SK-N-SH (cell line): ENCODE measurements at regions not wholly inside any gene's neighbourhood (a gene's known extent, or its start where the extent isn't known, plus 50 kb on each side); places are given as distances from the start of the nearest gene placed in this dataset.
A peak's percentile ranks its signal among the peaks of the same experiment; 100 is the strongest.

Experiments used
- CTCF ChIA-PET: fragments of 300-600, 350-600 bp; formaldehyde crosslinking; extraction: SDS; loops from one replicate; lab custom pipeline; 2021; lab: Yijun Ruan, JAX
- POLR2A ChIA-PET: fragments of 350-600 bp; sonication (Branson Sonifier 250); formaldehyde crosslinking; extraction: SDS; loops from one replicate; lab custom pipeline; 2020; ENCODE audit warnings: antibody characterized with exemption, inconsistent platforms; lab: Yijun Ruan, JAX
- DNase-seq: peaks from one replicate; pipeline ENCODE4 v3.0.0; 2012
- H2AFZ ChIP-seq: fragments of 200-600 bp; sonication (generic); 2 replicates; pipeline ENCODE4 v1.8.1; 2016; ENCODE audit warnings: antibody characterized with exemption, mild to moderate bottlenecking, low read depth
- H3F3A ChIP-seq: fragments of 200-600 bp; sonication (generic); replicated peaks from 2 replicates; pipeline ENCODE3; 2016; ENCODE audit warnings: antibody characterized with exemption, mild to moderate bottlenecking; ENCODE audit not compliant: insufficient read depth
- H3K27ac ChIP-seq, 2 experiments: fragments of 200-500 bp in 1 of 2; fragments of 200-600 bp in 1 of 2; sonication (Bioruptor generic) in 1 of 2; sonication (generic), shearing (Covaris generic) in 1 of 2; 2 replicates each; pipeline versions ENCODE4 v1.5.1 to v1.6.1; 2014 to 2016; ENCODE audit warnings: low read depth in 2 of 2, inconsistent platforms in 1 of 2, low read length in 1 of 2, mild to moderate bottlenecking in 1 of 2, mixed read lengths in 1 of 2
- H3K27me3 ChIP-seq: fragments of 200-600 bp; sonication (generic), shearing (Covaris generic); 2 replicates; pipeline ENCODE4 v1.6.1; 2016; ENCODE audit warnings: mixed run types; ENCODE audit not compliant: insufficient read depth
- H3K36me3 ChIP-seq, 2 experiments: fragments of 200-500 bp in 1 of 2; fragments of 200-600 bp in 1 of 2; sonication (Bioruptor generic) in 1 of 2; sonication (generic) in 1 of 2; replicated peaks in 1 of 2; 2 replicates each; pipeline versions ENCODE3 to v1.5.1; 2014 to 2016; ENCODE audit warnings: low read length in 1 of 2, mild to moderate bottlenecking in 1 of 2; ENCODE audit not compliant: insufficient read depth in 2 of 2, control insufficient read depth in 1 of 2
- H3K4me1 ChIP-seq, 2 experiments: fragments of 200-500 bp in 1 of 2; fragments of 200-600 bp in 1 of 2; sonication (Bioruptor generic) in 1 of 2; sonication (generic), shearing (Covaris generic) in 1 of 2; 2 replicates each; pipeline versions ENCODE4 v1.5.1 to v1.6.1; 2014 to 2016; ENCODE audit warnings: low read depth in 1 of 2, low read length in 1 of 2, mixed run types in 1 of 2; ENCODE audit not compliant: insufficient read depth in 2 of 2, control insufficient read depth in 1 of 2
- H3K4me2 ChIP-seq: fragments of 200-600 bp; sonication (generic), shearing (Covaris generic); 2 replicates; pipeline ENCODE4 v1.6.1; 2017; ENCODE audit warnings: mixed run types
- H3K4me3 ChIP-seq, 2 experiments: fragments of 200-500 bp in 1 of 2; fragments of 200-600 bp in 1 of 2; sonication (Bioruptor generic) in 1 of 2; sonication (generic), shearing (Covaris generic) in 1 of 2; 2 replicates each; pipeline versions ENCODE4 v1.5.1 to v1.8.1; 2014 to 2016; ENCODE audit warnings: low read depth in 2 of 2, inconsistent platforms in 1 of 2, low read length in 1 of 2, mild to moderate bottlenecking in 1 of 2, mixed read lengths in 1 of 2, moderate library complexity in 1 of 2
- H3K79me2 ChIP-seq: fragments of 200-600 bp; sonication (generic); 2 replicates; pipeline ENCODE4 v1.8.1; 2017; ENCODE audit warnings: mild to moderate bottlenecking; ENCODE audit not compliant: insufficient read depth
- H3K9ac ChIP-seq: fragments of 200-600 bp; sonication (generic); 2 replicates; pipeline ENCODE4 v1.6.1; 2017; ENCODE audit warnings: mixed run types
- H3K9me2 ChIP-seq: fragments of 200-600 bp; sonication (generic); 2 replicates; pipeline ENCODE4 v1.6.1; 2017; ENCODE audit warnings: mixed run types
- H3K9me3 ChIP-seq: fragments of 200-600 bp; sonication (generic); 2 replicates; pipeline ENCODE4 v1.6.1; 2017; ENCODE audit warnings: mixed run types, mild to moderate bottlenecking, moderate library complexity
- H4K20me1 ChIP-seq: fragments of 200-600 bp; sonication (generic); 2 replicates; pipeline ENCODE4 v1.6.1; 2017; ENCODE audit warnings: mild to moderate bottlenecking, mixed run types; ENCODE audit not compliant: insufficient read depth
- CHD2 ChIP-seq: fragments of 150-350 bp; IDR thresholded peaks from 2 replicates; pipeline ENCODE4 v1.6.1; 2018; ENCODE audit warnings: low read length; ENCODE audit not compliant: partially characterized antibody
- CTCF ChIP-seq: fragments of 200-600 bp; sonication (generic); IDR thresholded peaks from 2 replicates; pipeline ENCODE4 v1.6.1; 2017; ENCODE audit warnings: antibody characterized with exemption, mild to moderate bottlenecking, moderate library complexity
- ELF1 ChIP-seq: IDR thresholded peaks from 2 replicates; pipeline ENCODE4 v1.4.0; 2012
- FOXM1 ChIP-seq: IDR thresholded peaks from 2 replicates; pipeline ENCODE4 v1.4.0; 2012; ENCODE audit warnings: low read depth, mild to moderate bottlenecking
- NFIC ChIP-seq: IDR thresholded peaks from 2 replicates; pipeline ENCODE4 v1.4.0; 2012; ENCODE audit warnings: borderline replicate concordance
- POLR2AphosphoS5 ChIP-seq: IDR thresholded peaks from 2 replicates; pipeline ENCODE4 v1.6.1; 2012; ENCODE audit warnings: low read depth, low read length
- RFX5 ChIP-seq: IDR thresholded peaks from 2 replicates; pipeline ENCODE4 v1.6.1; 2012; ENCODE audit warnings: mild to moderate bottlenecking, improper control_type of control experiment, low read length
- SIN3A ChIP-seq: IDR thresholded peaks from 2 replicates; pipeline ENCODE4 v1.6.1; 2012; ENCODE audit warnings: low read depth, mild to moderate bottlenecking, low read length, moderate library complexity, borderline replicate concordance
- SMC3 ChIP-seq: IDR thresholded peaks from 2 replicates; pipeline ENCODE4 v1.6.1; 2012; ENCODE audit warnings: low read depth, low read length, improper control_type of control experiment
- TAF1 ChIP-seq: IDR thresholded peaks from 2 replicates; pipeline ENCODE4 v1.6.1; 2012; ENCODE audit warnings: low read depth, mild to moderate bottlenecking, low read length, moderate library complexity, borderline replicate concordance
- TCF12 ChIP-seq: IDR thresholded peaks from 2 replicates; pipeline ENCODE4 v1.4.0; 2012
- TEAD4 ChIP-seq: IDR thresholded peaks from 2 replicates; pipeline ENCODE4 v1.4.0; 2012; ENCODE audit warnings: mild to moderate bottlenecking, borderline replicate concordance; ENCODE audit not compliant: insufficient read depth
- YY1 ChIP-seq: IDR thresholded peaks from 2 replicates; pipeline ENCODE4 v1.4.0; 2012; ENCODE audit warnings: low read depth, mild to moderate bottlenecking
- TF ChIP-seq, protein P1 (sequence below): IDR thresholded peaks from 2 replicates; pipeline ENCODE4; 2012
- TF ChIP-seq, protein P2 (sequence below): IDR thresholded peaks from 2 replicates; pipeline ENCODE4 v1.4.0; 2012; ENCODE audit warnings: low read depth, borderline replicate concordance
- TF ChIP-seq, protein P3 (sequence below): IDR thresholded peaks from 2 replicates; pipeline ENCODE4 v1.6.1; 2012; ENCODE audit warnings: mild to moderate bottlenecking, low read depth, low read length, moderate library complexity
- TF ChIP-seq, protein P4 (sequence below): fragments of 150-350 bp; IDR thresholded peaks from 2 replicates; pipeline ENCODE4 v1.6.1; 2017; ENCODE audit warnings: antibody characterized with exemption, low read length, low read depth, borderline replicate concordance
- TF ChIP-seq, protein P5 (sequence below): IDR thresholded peaks from 2 replicates; pipeline ENCODE4 v1.4.0; 2012; ENCODE audit warnings: low read depth

DNA sequence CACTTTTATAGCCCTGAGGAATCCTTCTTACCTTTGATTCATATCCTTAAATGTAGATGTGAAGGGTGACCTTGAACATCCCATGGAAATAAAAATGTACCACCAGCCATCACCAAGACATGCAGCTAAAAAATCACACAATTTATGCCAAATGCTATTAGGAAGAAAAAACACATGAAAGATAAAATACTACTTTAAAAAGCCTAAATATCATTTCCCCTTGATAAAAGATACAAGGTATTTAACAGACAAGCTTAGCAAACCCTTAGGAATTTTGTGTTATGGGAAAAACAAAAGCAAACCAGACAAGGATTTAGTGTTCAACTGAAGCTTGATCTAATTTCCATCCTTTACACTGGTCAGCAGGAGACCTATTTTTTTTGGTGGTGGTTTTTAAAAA, 255.0 kb downstream of the ICOS start:
- no peaks in the 10 kb centered on the region for H3K27me3 ChIP-seq
- CTCF ChIA-PET, result interaction anchor here (1.1 to 3.3 kb wide), 4 partner anchors 12 to 69 kb away, joined by 4 to 12 read pairs (median 8); no protein-coding TSS in a partner anchor

More for the DNA sequence above, 255.0 kb downstream of the ICOS start:
- DNase-seq, result no peak
- H3K79me2 ChIP-seq, result no peaks in the 10 kb centered on the region
- H3F3A ChIP-seq, result no peaks in the 10 kb centered on the region
- H3K27ac ChIP-seq, result peak overlapping the region in 1 of 2 experiments; percentile 62; a peak in 2 of 4 replicates
- H3K9ac ChIP-seq, result no peak overlapping the region
- no peaks in the 10 kb centered on the region for H3K9me2 ChIP-seq
- H3K9me3 ChIP-seq, result no peaks in the 10 kb centered on the region
- no peak overlapping the region for H3K4me2 ChIP-seq
- no peak overlapping the region for H3K4me3 ChIP-seq
- H3K4me1 ChIP-seq, result peaks cover 0 to 29% of the 10 kb centered on the region in 2 experiments; a peak in 2 of 4 replicates
- POLR2A ChIA-PET, result no interaction called here
- no peak overlapping the region for H2AFZ ChIP-seq
- TF ChIP-seq CHD2, result no peak
- TF ChIP-seq TAF1, result no peak
- no peak for TF ChIP-seq TEAD4
- TF ChIP-seq FOXM1, result no peak
- TF ChIP-seq, protein P1, sequence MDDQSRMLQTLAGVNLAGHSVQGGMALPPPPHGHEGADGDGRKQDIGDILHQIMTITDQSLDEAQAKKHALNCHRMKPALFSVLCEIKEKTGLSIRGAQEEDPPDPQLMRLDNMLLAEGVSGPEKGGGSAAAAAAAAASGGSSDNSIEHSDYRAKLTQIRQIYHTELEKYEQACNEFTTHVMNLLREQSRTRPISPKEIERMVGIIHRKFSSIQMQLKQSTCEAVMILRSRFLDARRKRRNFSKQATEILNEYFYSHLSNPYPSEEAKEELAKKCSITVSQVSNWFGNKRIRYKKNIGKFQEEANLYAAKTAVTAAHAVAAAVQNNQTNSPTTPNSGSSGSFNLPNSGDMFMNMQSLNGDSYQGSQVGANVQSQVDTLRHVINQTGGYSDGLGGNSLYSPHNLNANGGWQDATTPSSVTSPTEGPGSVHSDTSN, result no peak
- TF ChIP-seq ELF1, result no peak
- TF ChIP-seq, protein P2, sequence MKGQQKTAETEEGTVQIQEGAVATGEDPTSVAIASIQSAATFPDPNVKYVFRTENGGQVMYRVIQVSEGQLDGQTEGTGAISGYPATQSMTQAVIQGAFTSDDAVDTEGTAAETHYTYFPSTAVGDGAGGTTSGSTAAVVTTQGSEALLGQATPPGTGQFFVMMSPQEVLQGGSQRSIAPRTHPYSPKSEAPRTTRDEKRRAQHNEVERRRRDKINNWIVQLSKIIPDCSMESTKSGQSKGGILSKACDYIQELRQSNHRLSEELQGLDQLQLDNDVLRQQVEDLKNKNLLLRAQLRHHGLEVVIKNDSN, result no peak
- TF ChIP-seq, protein P3, sequence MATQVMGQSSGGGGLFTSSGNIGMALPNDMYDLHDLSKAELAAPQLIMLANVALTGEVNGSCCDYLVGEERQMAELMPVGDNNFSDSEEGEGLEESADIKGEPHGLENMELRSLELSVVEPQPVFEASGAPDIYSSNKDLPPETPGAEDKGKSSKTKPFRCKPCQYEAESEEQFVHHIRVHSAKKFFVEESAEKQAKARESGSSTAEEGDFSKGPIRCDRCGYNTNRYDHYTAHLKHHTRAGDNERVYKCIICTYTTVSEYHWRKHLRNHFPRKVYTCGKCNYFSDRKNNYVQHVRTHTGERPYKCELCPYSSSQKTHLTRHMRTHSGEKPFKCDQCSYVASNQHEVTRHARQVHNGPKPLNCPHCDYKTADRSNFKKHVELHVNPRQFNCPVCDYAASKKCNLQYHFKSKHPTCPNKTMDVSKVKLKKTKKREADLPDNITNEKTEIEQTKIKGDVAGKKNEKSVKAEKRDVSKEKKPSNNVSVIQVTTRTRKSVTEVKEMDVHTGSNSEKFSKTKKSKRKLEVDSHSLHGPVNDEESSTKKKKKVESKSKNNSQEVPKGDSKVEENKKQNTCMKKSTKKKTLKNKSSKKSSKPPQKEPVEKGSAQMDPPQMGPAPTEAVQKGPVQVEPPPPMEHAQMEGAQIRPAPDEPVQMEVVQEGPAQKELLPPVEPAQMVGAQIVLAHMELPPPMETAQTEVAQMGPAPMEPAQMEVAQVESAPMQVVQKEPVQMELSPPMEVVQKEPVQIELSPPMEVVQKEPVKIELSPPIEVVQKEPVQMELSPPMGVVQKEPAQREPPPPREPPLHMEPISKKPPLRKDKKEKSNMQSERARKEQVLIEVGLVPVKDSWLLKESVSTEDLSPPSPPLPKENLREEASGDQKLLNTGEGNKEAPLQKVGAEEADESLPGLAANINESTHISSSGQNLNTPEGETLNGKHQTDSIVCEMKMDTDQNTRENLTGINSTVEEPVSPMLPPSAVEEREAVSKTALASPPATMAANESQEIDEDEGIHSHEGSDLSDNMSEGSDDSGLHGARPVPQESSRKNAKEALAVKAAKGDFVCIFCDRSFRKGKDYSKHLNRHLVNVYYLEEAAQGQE, result no peak
- no peak for TF ChIP-seq SIN3A
- no peak for TF ChIP-seq YY1
- TF ChIP-seq, protein P4, sequence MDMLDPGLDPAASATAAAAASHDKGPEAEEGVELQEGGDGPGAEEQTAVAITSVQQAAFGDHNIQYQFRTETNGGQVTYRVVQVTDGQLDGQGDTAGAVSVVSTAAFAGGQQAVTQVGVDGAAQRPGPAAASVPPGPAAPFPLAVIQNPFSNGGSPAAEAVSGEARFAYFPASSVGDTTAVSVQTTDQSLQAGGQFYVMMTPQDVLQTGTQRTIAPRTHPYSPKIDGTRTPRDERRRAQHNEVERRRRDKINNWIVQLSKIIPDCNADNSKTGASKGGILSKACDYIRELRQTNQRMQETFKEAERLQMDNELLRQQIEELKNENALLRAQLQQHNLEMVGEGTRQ, result no peak
- no peak for TF ChIP-seq CTCF
- no peak for TF ChIP-seq SMC3
- no peak for TF ChIP-seq POLR2AphosphoS5
- TF ChIP-seq, protein P5, sequence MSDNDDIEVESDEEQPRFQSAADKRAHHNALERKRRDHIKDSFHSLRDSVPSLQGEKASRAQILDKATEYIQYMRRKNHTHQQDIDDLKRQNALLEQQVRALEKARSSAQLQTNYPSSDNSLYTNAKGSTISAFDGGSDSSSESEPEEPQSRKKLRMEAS, result no peak
- no peak for TF ChIP-seq NFIC
- TF ChIP-seq TCF12, result no peak
- TF ChIP-seq RFX5, result no peak
- no peaks in the 10 kb centered on the region for H4K20me1 ChIP-seq
- no peaks in the 10 kb centered on the region for H3K36me3 ChIP-seq
